Keratinocyte (primary cell): ENCODE measurements at regions not wholly inside any gene's neighbourhood (a gene's known extent, or its start where the extent isn't known, plus 50 kb on each side); places are given as distances from the start of the nearest gene placed in this dataset.

Experiments used
- DNase-seq: peaks from one replicate; pipeline ENCODE4 v3.0.0-alpha.2; 2011; ENCODE audit warnings: low read depth, missing footprints, low spot score
- FAIRE-seq: peaks from 2 replicates; lab custom pipeline; 2011; peaks lifted over from hg19 to GRCh38; lab: Jason Lieb, UNC
- H2AFZ ChIP-seq: 2 replicates; pipeline ENCODE4 v1.6.0; 2012; ENCODE audit warnings: low read length, control low read depth, inconsistent platforms; ENCODE audit not compliant: control insufficient read depth
- H3K27ac ChIP-seq: 2 replicates; pipeline ENCODE4 v1.5.1; 2011; ENCODE audit warnings: low read length; ENCODE audit not compliant: control insufficient read depth, insufficient read depth
- H3K27me3 ChIP-seq: 3 replicates; pipeline ENCODE4 v1.6.0; 2011; ENCODE audit warnings: low read length; ENCODE audit not compliant: control insufficient read depth, insufficient read depth; ENCODE audit errors: extremely low read depth
- H3K36me3 ChIP-seq, 2 experiments: 2 replicates in 1 of 2; 3 replicates in 1 of 2; pipeline ENCODE4 v1.5.1; 2011; ENCODE audit warnings: low read length in 2 of 2, mild to moderate bottlenecking in 1 of 2; ENCODE audit not compliant: control insufficient read depth in 2 of 2, insufficient read depth in 2 of 2; ENCODE audit errors: extremely low read depth in 1 of 2
- H3K4me1 ChIP-seq: 3 replicates; pipeline ENCODE4 v1.5.1; 2011; ENCODE audit warnings: low read length; ENCODE audit not compliant: control insufficient read depth, insufficient read depth; ENCODE audit errors: extremely low read depth
- H3K4me2 ChIP-seq: 3 replicates; pipeline ENCODE4 v1.6.0; 2011; ENCODE audit warnings: low read depth, low read length; ENCODE audit not compliant: control insufficient read depth, insufficient read depth; ENCODE audit errors: extremely low read depth
- H3K4me3 ChIP-seq, 3 experiments: fragments of 200-600 bp in 1 of 3; sonication (generic) in 1 of 3; 2 replicates in 2 of 3; 3 replicates in 1 of 3; pipeline ENCODE4 v1.5.1; 2011 to 2016; ENCODE audit warnings: low read length in 3 of 3, mild to moderate bottlenecking in 3 of 3, control low read depth in 2 of 3, inconsistent platforms in 1 of 3, low read depth in 1 of 3, mixed read lengths in 1 of 3, mixed run types in 1 of 3, moderate library complexity in 1 of 3; ENCODE audit not compliant: control insufficient read depth in 2 of 3, insufficient read depth in 2 of 3; ENCODE audit errors: extremely low read depth in 1 of 3
- H3K79me2 ChIP-seq: 2 replicates; pipeline ENCODE4 v1.6.0; 2012; ENCODE audit warnings: low read length; ENCODE audit not compliant: control insufficient read depth, insufficient read depth
- H3K9ac ChIP-seq: 3 replicates; pipeline ENCODE4 v1.6.0; 2011; ENCODE audit warnings: low read length; ENCODE audit not compliant: control insufficient read depth, insufficient read depth; ENCODE audit errors: extremely low read depth
- H3K9me1 ChIP-seq: 3 replicates; pipeline ENCODE4 v1.6.0; 2011; ENCODE audit warnings: low read length; ENCODE audit not compliant: control insufficient read depth, insufficient read depth; ENCODE audit errors: extremely low read depth
- H3K9me3 ChIP-seq: 2 replicates; pipeline ENCODE4 v1.5.1; 2012; ENCODE audit warnings: low read depth, low read length; ENCODE audit not compliant: control insufficient read depth
- H4K20me1 ChIP-seq: 3 replicates; pipeline ENCODE4 v1.6.0; 2011; ENCODE audit warnings: low read length; ENCODE audit not compliant: control insufficient read depth, insufficient read depth; ENCODE audit errors: extremely low read depth
- EZH2 ChIP-seq: IDR thresholded peaks from one replicate; pipeline ENCODE4 v1.6.1; 2012; ENCODE audit warnings: inconsistent platforms, mild to moderate bottlenecking, low read length, moderate library complexity
- dilution Hi-C: fragments of 300-500 bp; cut with MboI; formaldehyde crosslinking; loops from one replicate; pipeline ENCODE4 v1.7.0; 2020; ENCODE audit warnings: low sequenced_read_pairs; ENCODE audit not compliant: extremely low pct_ligation_motif_present
- TF ChIP-seq, protein P1 (sequence below), 3 experiments: IDR thresholded peaks in 1 of 3; conservative IDR thresholded peaks in 1 of 3; optimal IDR thresholded peaks in 1 of 3; 2 replicates in 2 of 3; 3 replicates in 1 of 3; pipeline versions ENCODE3 to v1.5.1; 2011; ENCODE audit warnings: low read length in 3 of 3, mild to moderate bottlenecking in 3 of 3, moderate library complexity in 2 of 3, control low read depth in 1 of 3, inconsistent platforms in 1 of 3; ENCODE audit not compliant: insufficient read depth in 2 of 3; ENCODE audit errors: extremely low read depth in 1 of 3

DNA sequence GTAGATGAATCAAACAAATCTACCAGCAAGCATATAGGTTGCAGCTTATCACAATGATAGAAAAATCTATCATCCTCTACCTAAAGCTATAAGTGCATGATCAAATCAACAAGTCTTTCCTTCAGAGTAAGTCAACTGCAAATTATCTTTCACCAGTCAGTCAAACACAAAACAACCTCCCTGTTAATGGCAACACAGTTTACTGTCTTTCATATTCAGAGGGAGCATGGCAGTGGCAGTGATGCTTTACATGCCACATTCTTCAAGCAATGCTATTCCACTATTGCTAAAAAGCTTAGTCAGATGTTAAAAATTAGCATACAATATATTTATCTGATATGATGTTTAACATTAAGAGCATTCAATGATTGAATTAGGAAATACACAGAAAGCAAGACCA is 245.1 kb upstream of the KLHL4 start:
- no peak for TF ChIP-seq EZH2
- TF ChIP-seq, protein P1, sequence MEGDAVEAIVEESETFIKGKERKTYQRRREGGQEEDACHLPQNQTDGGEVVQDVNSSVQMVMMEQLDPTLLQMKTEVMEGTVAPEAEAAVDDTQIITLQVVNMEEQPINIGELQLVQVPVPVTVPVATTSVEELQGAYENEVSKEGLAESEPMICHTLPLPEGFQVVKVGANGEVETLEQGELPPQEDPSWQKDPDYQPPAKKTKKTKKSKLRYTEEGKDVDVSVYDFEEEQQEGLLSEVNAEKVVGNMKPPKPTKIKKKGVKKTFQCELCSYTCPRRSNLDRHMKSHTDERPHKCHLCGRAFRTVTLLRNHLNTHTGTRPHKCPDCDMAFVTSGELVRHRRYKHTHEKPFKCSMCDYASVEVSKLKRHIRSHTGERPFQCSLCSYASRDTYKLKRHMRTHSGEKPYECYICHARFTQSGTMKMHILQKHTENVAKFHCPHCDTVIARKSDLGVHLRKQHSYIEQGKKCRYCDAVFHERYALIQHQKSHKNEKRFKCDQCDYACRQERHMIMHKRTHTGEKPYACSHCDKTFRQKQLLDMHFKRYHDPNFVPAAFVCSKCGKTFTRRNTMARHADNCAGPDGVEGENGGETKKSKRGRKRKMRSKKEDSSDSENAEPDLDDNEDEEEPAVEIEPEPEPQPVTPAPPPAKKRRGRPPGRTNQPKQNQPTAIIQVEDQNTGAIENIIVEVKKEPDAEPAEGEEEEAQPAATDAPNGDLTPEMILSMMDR (optimal IDR thresholded peaks at IDR 0.05 in 1 of 3, IDR thresholded peaks at IDR 0.05 in 1 of 3, conservative IDR thresholded peaks at IDR 0.05 in 1 of 3; ENCODE audit: extremely low read depth in 1 of 3, insufficient read depth in 2 of 3, low read length in 3 of 3): no peak
- Histone ChIP-seq H3K27ac (no peak overlapping the region), H3K9me3 (no peaks in the 10 kb centered on the region), H3K9ac (no peak overlapping the region), H3K4me3 (no peak overlapping the region), H3K27me3 (no peaks in the 10 kb centered on the region), H3K9me1 (no peaks in the 10 kb centered on the region), H3K79me2 (no peaks in the 10 kb centered on the region), H4K20me1 (no peaks in the 10 kb centered on the region), H2AFZ (no peak overlapping the region), H3K4me2 (no peak overlapping the region), H3K36me3 (no peaks in the 10 kb centered on the region), H3K4me1 (no peaks in the 10 kb centered on the region)
- FAIRE-seq (no peak), DNase-seq (no peak)
- dilution Hi-C loops: no loop called here

DNA sequence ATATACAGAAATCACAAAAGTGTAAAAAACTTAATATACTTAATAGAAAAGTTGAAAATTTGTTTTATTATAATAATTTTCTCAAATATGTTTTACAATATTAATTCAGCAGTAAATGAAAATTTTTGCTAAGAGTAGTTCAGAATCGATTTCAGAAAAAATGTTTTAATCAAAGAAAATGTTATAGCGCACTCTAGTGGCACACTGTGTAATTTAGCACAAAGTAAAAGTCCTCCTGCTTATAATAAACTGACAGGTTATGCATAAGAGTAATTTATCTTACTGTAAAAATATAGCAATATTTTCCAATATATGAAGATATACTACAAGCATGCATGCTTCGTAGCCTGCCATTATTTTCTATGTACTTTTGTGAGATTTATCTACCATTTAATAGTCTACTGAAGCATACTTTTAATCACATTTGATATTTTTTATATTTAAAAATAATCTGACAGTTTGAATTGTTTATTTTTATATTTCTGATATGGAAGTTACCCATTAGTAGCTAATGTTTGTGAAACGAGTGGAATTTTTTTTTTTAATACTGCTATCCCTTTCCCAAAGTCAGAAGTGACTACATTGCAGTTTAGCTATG is 217.9 kb upstream of the KLHL4 start:
- Histone ChIP-seq H3K4me1 (no peaks in the 10 kb centered on the region), H3K4me3 (no peak overlapping the region), H4K20me1 (no peaks in the 10 kb centered on the region), H3K9me3 (no peaks in the 10 kb centered on the region), H2AFZ (no peak overlapping the region), H3K36me3 (no peaks in the 10 kb centered on the region), H3K4me2 (no peak overlapping the region), H3K79me2 (no peaks in the 10 kb centered on the region), H3K27me3 (no peaks in the 10 kb centered on the region), H3K9me1 (no peaks in the 10 kb centered on the region), H3K27ac (no peak overlapping the region), H3K9ac (no peak overlapping the region)
- TF ChIP-seq, protein P1 (optimal IDR thresholded peaks at IDR 0.05 in 1 of 3, IDR thresholded peaks at IDR 0.05 in 1 of 3, conservative IDR thresholded peaks at IDR 0.05 in 1 of 3; ENCODE audit: extremely low read depth in 1 of 3, insufficient read depth in 2 of 3, low read length in 3 of 3): peak in 2 of 3 experiments; percentile 29 to 33
- no peak for TF ChIP-seq EZH2
- dilution Hi-C loops: no loop called here
- DNase-seq (no peak), FAIRE-seq (no peak)
